ENCODE measurements at regions not wholly inside any gene's neighbourhood (a gene's known extent, or its start where the extent isn't known, plus 50 kb on each side); places are given as distances from the start of the nearest gene placed in this dataset.
A peak's percentile ranks its signal among the peaks of the same experiment; 100 is the strongest.

- Mint-ChIP-seq H3K4me3 (ENCODE audit: unreplicated experiment) (no peak overlapping the region), H3K9me3 (ENCODE audit: unreplicated experiment) (no peaks in the 10 kb centered on the region), H3K27ac (ENCODE audit: low read depth, unreplicated experiment) (no peak overlapping the region), H3K27me3 (ENCODE audit: insufficient read depth, unreplicated experiment) (no peaks in the 10 kb centered on the region), H3K36me3 (ENCODE audit: insufficient read depth, unreplicated experiment) (no peaks in the 10 kb centered on the region), H3K4me1 (ENCODE audit: insufficient read depth, unreplicated experiment) (peaks cover 5% of the 10 kb centered on the region)
- no peak for DNase-seq (ENCODE audit: unreplicated experiment)
- ChIA-PET CTCF (no interaction called here), POLR2A (no interaction called here)
- intact Hi-C loops (cut with micrococcal nuclease) = no loop called here
- no TSS peak for BruUV-seq (replicated peaks)
- TF ChIP-seq CTCF (IDR thresholded peaks at IDR 0.05; ENCODE audit: unreplicated experiment) = no peak
These were observed 139.4 kb upstream of the PFN2 start for GRCh38 chr3:150110097-150110496.

DNA sequence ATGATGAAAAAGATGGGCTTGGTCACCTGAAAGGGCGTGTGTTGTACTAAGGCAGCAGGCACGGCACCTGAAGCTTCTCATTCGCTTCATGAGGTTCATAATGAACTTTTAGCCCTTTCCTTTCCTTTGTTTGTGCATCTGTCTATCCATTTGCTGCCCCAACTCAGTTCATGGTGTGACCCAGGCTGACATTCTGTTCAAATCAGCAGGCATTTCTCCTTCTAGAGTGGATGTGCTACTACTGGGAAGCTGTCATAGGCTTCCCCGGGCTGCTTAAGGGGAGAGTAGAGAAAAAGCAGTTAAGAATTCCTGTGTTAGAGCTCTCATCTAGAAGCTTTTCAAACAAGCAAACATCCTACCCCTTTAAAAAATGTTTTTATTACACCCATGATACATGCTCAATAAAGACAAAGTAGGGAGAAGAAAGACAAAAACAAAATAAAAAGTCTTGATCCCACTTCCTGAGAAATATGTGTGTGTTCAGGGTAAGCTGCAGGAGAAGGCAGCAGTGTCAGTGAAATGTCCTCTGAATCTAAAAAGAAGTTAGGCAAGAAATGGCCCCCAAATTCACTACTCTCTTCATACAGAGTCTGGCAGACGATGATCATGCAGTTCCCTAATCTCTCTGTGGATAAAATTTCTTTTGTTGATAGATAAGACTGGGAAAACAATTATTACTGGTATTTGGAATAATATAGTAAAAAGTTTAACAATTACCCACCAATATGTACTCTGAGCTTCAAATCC is 136.9 kb upstream of the PFN2 start:
- Mint-ChIP-seq H3K27me3 (ENCODE audit: insufficient read depth, unreplicated experiment) (no peaks in the 10 kb centered on the region), H3K4me3 (ENCODE audit: unreplicated experiment) (no peak overlapping the region), H3K9me3 (ENCODE audit: unreplicated experiment) (no peaks in the 10 kb centered on the region), H3K4me1 (ENCODE audit: insufficient read depth, unreplicated experiment) (no peaks in the 10 kb centered on the region), H3K27ac (ENCODE audit: low read depth, unreplicated experiment) (no peak overlapping the region), H3K36me3 (ENCODE audit: insufficient read depth, unreplicated experiment) (no peaks in the 10 kb centered on the region)
- no peak for TF ChIP-seq CTCF (IDR thresholded peaks at IDR 0.05; ENCODE audit: unreplicated experiment)
- no TSS peak for BruUV-seq (replicated peaks)
- CTCF ChIA-PET = interaction anchor here (0.6 kb wide), 1 partner anchor 35 kb away, joined by 3 read pairs; no protein-coding TSS in a partner anchor
- POLR2A ChIA-PET = interaction anchor here (0.6 kb wide), 1 partner anchor 19 kb away, joined by 3 read pairs; no protein-coding TSS in a partner anchor
- intact Hi-C loops (cut with micrococcal nuclease) = no loop called here
- no peak for DNase-seq (ENCODE audit: unreplicated experiment)

DNA sequence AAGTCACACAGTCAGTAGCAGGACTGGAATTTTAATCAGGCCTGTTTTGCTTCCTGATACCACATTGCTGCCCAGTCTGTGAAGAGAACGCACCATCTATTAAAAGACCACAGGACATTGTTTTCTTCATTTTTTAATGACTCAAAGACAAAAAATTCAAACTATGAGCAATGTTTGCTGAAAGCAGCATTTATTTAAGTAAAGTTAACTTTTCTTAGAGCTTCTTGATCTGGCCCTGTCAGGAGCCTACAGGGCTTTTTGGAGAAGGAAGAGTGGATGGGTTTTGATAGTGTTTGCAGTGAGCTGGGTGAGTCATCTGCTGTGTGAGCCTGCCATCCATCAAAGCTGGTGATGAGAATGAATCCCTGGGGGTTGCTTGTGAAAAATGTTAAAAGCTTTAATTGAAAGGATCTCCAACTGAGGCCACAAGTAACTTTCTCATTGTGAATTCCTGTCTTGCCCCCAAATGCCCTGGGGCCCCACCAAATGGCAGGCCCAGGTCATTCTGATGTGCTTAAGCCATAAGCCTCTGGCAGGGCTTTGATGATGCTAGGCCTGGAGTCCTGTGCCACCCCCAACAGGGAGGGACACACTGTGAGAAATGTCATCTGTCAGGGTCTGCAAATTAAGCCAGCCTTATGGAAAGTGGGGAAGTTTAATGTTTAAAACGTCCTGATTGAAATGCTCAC is 136.2 kb upstream of the PFN2 start:
- POLR2A ChIA-PET = interaction anchor here (0.6 kb wide), 1 partner anchor 18 kb away, joined by 3 read pairs; no protein-coding TSS in a partner anchor
- Mint-ChIP-seq H3K4me1 (ENCODE audit: insufficient read depth, unreplicated experiment) (no peaks in the 10 kb centered on the region), H3K27ac (ENCODE audit: low read depth, unreplicated experiment) (no peak overlapping the region)

More for the DNA sequence above, 136.2 kb upstream of the PFN2 start:
- H3K27me3 Mint-ChIP-seq (ENCODE audit: insufficient read depth, unreplicated experiment) = no peaks in the 10 kb centered on the region
- no peaks in the 10 kb centered on the region for H3K36me3 Mint-ChIP-seq (ENCODE audit: insufficient read depth, unreplicated experiment)
- TF ChIP-seq CTCF (IDR thresholded peaks at IDR 0.05; ENCODE audit: unreplicated experiment) = no peak
- DNase-seq (ENCODE audit: unreplicated experiment) = peak; percentile 46
- intact Hi-C loops (cut with micrococcal nuclease) = no loop called here
- CTCF ChIA-PET = interaction anchor here (0.6 to 0.7 kb wide), 2 partner anchors 35 to 57 kb away, joined by 3 to 4 read pairs; no protein-coding TSS in a partner anchor
- no peak overlapping the region for H3K4me3 Mint-ChIP-seq (ENCODE audit: unreplicated experiment)
- H3K9me3 Mint-ChIP-seq (ENCODE audit: unreplicated experiment) = no peaks in the 10 kb centered on the region
- no TSS peak for BruUV-seq (replicated peaks)
